Stomach (tissue), 8 donors: ENCODE measurements at regions not wholly inside any gene's neighbourhood (a gene's known extent, or its start where the extent isn't known, plus 50 kb on each side); places are given as distances from the start of the nearest gene placed in this dataset.

Experiments
- DNase-seq, 2 donors: peaks; one replicate each; pipeline versions ENCODE4 v3.0.0 to v3.0.0-alpha.2; 2013 to 2019
- H3K27ac ChIP-seq, 5 donors: fragments of 200-600 bp in 4 of 5; sonication (generic) in 4 of 5; one replicate each; pipeline ENCODE4 v1.5.1; 2013 to 2019; ENCODE audit warnings: mild to moderate bottlenecking in 1 of 5, moderate library complexity in 1 of 5
- H3K27me3 ChIP-seq, 3 donors: fragments of 200-600 bp; sonication (generic); one replicate each; pipeline ENCODE4 v1.5.1; 2017 to 2019; ENCODE audit warnings: mixed run types in 1 of 3
- H3K36me3 ChIP-seq, 4 donors: fragments of 200-600 bp; sonication (generic); 1 replicate in 3 of 4; 2 replicates in 1 of 4; pipeline ENCODE4 v1.5.1; 2016 to 2019
- H3K4me1 ChIP-seq, 4 donors: fragments of 200-600 bp; sonication (generic); one replicate each; pipeline ENCODE4 v1.5.1; 2016 to 2019
- H3K4me3 ChIP-seq, 4 donors: fragments of 200-600 bp; sonication (generic) in 3 of 4; one replicate each; pipeline ENCODE4 v1.5.1; 2016 to 2019; ENCODE audit warnings: mild to moderate bottlenecking in 1 of 4
- H3K9me3 ChIP-seq, 4 donors: fragments of 200-600 bp; sonication (generic); one replicate each; pipeline ENCODE4 v1.5.1; 2016 to 2019
- EP300 ChIP-seq: sonication (generic); formaldehyde crosslinking; IDR thresholded peaks from one replicate; pipeline ENCODE4 v1.6.1; 2017; ENCODE audit warnings: antibody characterized with exemption
- POLR2A ChIP-seq, 4 donors: fragments of 450-650 bp; IDR thresholded peaks; one replicate each; pipeline ENCODE4 v1.6.1; 2016; ENCODE audit warnings: antibody characterized with exemption in 4 of 4, control low read depth in 2 of 4, mild to moderate bottlenecking in 1 of 4, moderate library complexity in 1 of 4
- POLR2AphosphoS5 ChIP-seq, 3 donors: sonication (generic); formaldehyde crosslinking; IDR thresholded peaks; one replicate each; pipeline ENCODE4 v1.6.1; 2016; ENCODE audit warnings: antibody characterized with exemption in 3 of 3
- WGBS, 5 donors: extraction: QIAGEN DNeasy Blood & Tissue Kit in 3 of 5; methylation state at CpG; one replicate each; pipeline versions ENCODE4 v1.1.5 to v1.1.7; 2013 to 2018; 5-methylcytosine and 5-hydroxymethylcytosine counted together
- intact Hi-C: fragments of 100-400 bp; cut with DNase I; formaldehyde crosslinking; loops from one replicate; pipeline ENCODE4 v1.15.1; 2023; ENCODE audit warnings: low total_unique reads
- TF ChIP-seq, protein P1 (sequence below), 7 experiments: fragments of 450-650 bp in 4 of 7; fragments of 200-600 bp in 3 of 7; sonication (generic) in 3 of 7; IDR thresholded peaks; one replicate each; pipeline ENCODE4 v1.5.1; 2016 to 2019; ENCODE audit warnings: antibody characterized with exemption in 7 of 7, control low read depth in 2 of 7, mild to moderate bottlenecking in 1 of 7
- donor health status: healthy with polysubstance abuse.
- donor health status: Bipolar disorder and iron deficiency.
- donor health status: healthy.

DNA sequence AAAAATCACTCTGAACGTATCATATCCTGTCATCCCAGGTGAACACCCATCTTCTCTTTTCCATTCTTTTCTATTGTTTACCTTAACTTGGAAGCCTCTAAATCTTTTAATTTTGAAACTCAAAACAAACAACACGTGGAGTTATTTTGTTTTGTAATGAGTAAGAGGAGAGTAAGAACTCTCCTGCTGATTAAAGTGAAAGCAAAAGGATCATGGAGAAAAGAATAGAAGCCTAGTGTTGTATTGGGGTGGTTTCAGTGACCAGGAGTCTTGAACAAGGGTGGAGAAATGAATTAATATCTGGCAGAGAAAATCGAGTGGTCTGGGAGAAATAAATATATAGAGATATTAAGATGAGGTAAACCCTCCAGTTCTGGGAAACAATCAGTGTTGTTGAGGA, 237.4 kb upstream of the UGT8 start:
- no peak overlapping the region for H3K27ac ChIP-seq
- H3K4me1 ChIP-seq = no peaks in the 10 kb centered on the region
- intact Hi-C loops = no loop called here
- H3K36me3 ChIP-seq = no peaks in the 10 kb centered on the region
- no peaks in the 10 kb centered on the region for H3K27me3 ChIP-seq
- no peak for DNase-seq
- no peak overlapping the region for H3K4me3 ChIP-seq
- no peaks in the 10 kb centered on the region for H3K9me3 ChIP-seq
- WGBS, 5 donors = 35 to 42% (median 36%) methylated on average over 3 of the region's 3 CpGs
- TF ChIP-seq EP300 = no peak
- TF ChIP-seq, protein P1, sequence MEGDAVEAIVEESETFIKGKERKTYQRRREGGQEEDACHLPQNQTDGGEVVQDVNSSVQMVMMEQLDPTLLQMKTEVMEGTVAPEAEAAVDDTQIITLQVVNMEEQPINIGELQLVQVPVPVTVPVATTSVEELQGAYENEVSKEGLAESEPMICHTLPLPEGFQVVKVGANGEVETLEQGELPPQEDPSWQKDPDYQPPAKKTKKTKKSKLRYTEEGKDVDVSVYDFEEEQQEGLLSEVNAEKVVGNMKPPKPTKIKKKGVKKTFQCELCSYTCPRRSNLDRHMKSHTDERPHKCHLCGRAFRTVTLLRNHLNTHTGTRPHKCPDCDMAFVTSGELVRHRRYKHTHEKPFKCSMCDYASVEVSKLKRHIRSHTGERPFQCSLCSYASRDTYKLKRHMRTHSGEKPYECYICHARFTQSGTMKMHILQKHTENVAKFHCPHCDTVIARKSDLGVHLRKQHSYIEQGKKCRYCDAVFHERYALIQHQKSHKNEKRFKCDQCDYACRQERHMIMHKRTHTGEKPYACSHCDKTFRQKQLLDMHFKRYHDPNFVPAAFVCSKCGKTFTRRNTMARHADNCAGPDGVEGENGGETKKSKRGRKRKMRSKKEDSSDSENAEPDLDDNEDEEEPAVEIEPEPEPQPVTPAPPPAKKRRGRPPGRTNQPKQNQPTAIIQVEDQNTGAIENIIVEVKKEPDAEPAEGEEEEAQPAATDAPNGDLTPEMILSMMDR (IDR thresholded peaks at IDR 0.05) = no peak
- TF ChIP-seq POLR2AphosphoS5 (IDR thresholded peaks at IDR 0.05) = no peak
- no peak for TF ChIP-seq POLR2A (IDR thresholded peaks at IDR 0.05)

DNA sequence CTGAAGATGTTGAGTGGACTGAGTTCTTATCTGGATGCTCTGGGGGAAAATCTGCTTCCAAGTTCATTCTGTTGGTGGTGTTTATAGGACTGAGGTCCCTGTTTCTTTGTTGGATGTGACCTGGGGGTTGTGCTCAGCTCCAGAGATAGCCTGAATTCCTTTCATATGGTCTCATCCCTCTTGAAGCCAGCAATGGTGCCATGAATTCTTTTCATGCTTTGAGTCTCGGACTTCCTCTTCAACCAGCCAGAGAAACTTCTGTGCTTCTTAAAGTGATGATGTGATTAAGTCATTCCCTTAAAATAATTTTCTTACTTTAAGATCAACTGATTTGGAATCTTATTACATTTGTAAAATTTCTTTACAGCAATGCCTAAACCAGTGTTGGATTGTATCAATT, 233.8 kb upstream of the UGT8 start:
- Histone ChIP-seq H3K27ac (no peak overlapping the region), H3K9me3 (no peaks in the 10 kb centered on the region), H3K4me3 (no peak overlapping the region), H3K36me3 (no peaks in the 10 kb centered on the region), H3K4me1 (no peaks in the 10 kb centered on the region), H3K27me3 (no peaks in the 10 kb centered on the region)
- intact Hi-C loops = no loop called here
- TF ChIP-seq, protein P1 (IDR thresholded peaks at IDR 0.05) = no peak
- TF ChIP-seq POLR2A (IDR thresholded peaks at IDR 0.05) = no peak
- TF ChIP-seq POLR2AphosphoS5 (IDR thresholded peaks at IDR 0.05) = no peak
- no peak for TF ChIP-seq EP300
- DNase-seq = no peak
- WGBS, 5 donors = 48 to 82% (median 80%) methylated on average over 1 of the region's 1 CpG

DNA sequence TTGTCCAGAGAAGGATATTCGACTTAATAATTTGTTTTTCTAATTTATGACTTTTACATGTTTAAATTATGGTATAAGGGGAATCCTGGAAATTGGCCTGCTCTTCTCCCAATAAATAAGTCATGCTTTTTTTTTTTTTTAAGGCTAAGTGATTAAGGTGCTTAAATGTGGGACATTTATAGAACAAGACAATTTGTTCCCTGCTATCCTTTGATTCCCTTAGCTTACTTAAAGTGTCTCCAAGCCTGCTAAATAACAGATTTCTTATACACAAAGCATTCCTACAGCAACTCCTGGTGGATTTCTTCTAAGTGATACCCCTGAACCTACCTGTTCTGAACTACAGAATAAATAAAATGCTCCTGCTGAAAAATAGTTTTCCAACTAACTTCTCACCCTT, 233.0 kb upstream of the UGT8 start:
- 84 to 94% (median 90%) methylated on average over 1 of the region's 1 CpG for WGBS, 5 donors
- no peak for DNase-seq
- no peak overlapping the region for H3K4me3 ChIP-seq
- H3K27ac ChIP-seq = no peak overlapping the region
- H3K36me3 ChIP-seq = no peaks in the 10 kb centered on the region
- no peaks in the 10 kb centered on the region for H3K9me3 ChIP-seq
- no peaks in the 10 kb centered on the region for H3K4me1 ChIP-seq
- no peak for TF ChIP-seq POLR2A (IDR thresholded peaks at IDR 0.05)
- no peaks in the 10 kb centered on the region for H3K27me3 ChIP-seq
- intact Hi-C loops = no loop called here

DNA sequence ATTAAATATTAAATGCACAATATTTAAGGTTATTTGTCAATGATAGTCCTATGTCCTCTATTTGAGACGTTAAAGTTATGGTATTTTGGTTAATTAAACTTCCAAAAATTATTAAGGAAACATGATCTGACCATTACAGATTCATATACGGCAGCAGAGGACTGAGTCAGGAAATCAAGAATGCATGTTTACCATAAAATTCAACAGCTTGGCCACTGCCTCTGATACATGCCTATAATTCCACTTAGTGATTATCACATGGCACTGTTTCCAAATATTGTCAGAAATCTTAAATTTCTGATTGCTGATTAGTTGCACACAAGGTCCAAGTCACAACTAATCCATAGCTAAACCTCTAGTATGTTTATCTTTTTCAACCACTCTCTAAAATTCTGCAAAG, 232.2 kb upstream of the UGT8 start:
- H3K36me3 ChIP-seq = no peaks in the 10 kb centered on the region
- H3K9me3 ChIP-seq = no peaks in the 10 kb centered on the region
- intact Hi-C loops = no loop called here
- H3K27me3 ChIP-seq = no peaks in the 10 kb centered on the region
- no peak overlapping the region for H3K4me3 ChIP-seq
- no peak overlapping the region for H3K27ac ChIP-seq
- H3K4me1 ChIP-seq = no peaks in the 10 kb centered on the region
- TF ChIP-seq POLR2A (IDR thresholded peaks at IDR 0.05) (no peak), POLR2AphosphoS5 (IDR thresholded peaks at IDR 0.05) (no peak), EP300 (no peak)
- TF ChIP-seq, protein P1 (IDR thresholded peaks at IDR 0.05) = no peak
- WGBS, 5 donors = 58 to 68% (median 67%) methylated on average over 2 of the region's 2 CpGs
- DNase-seq = no peak

DNA sequence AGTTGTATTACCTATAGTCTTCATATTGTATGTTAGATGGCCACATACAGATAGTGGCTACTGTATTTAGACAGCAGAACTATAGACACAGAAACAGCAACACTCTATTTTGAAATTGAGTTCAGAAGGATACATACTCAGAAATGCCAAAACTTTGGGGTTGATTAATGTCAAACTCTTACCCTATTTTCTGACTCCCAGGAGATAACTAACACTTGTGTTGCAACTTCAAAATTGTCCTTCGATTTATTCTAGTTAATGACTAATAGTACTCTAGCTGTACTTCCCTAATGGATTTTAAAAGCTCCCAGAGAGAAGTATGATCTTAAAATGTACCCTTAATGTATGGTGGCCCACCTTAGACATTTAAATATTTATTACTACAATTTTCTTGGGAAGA, 229.9 kb upstream of the UGT8 start:
- no peak for DNase-seq
- Histone ChIP-seq H3K27me3 (no peaks in the 10 kb centered on the region), H3K36me3 (no peaks in the 10 kb centered on the region), H3K9me3 (no peaks in the 10 kb centered on the region), H3K27ac (no peak overlapping the region), H3K4me3 (no peak overlapping the region), H3K4me1 (no peaks in the 10 kb centered on the region)
- WGBS, 5 donors = 47 to 68% (median 55%) methylated on average over 1 of the region's 1 CpG
- TF ChIP-seq POLR2AphosphoS5 (IDR thresholded peaks at IDR 0.05) (no peak), EP300 (no peak), POLR2A (IDR thresholded peaks at IDR 0.05) (no peak)
- TF ChIP-seq, protein P1 (IDR thresholded peaks at IDR 0.05) = no peak
- intact Hi-C loops = no loop called here
